ENCODE measurements at regions not wholly inside any gene's neighbourhood (a gene's known extent, or its start where the extent isn't known, plus 50 kb on each side); places are given as distances from the start of the nearest gene placed in this dataset.
"Not testable (repeated sequence)": the region's sequence is repeated elsewhere in the genome, so short reads cannot be mapped to it uniquely, and the experiment has no call there.

- no peak for DNase-seq
Observed at GRCh38 chr21:35749904-35750303, 310.4 kb downstream of the SETD4 start.

GRCh38 chr21:35748678-35749314, 311.5 kb downstream of the SETD4 start:
- no peak for DNase-seq

DNA sequence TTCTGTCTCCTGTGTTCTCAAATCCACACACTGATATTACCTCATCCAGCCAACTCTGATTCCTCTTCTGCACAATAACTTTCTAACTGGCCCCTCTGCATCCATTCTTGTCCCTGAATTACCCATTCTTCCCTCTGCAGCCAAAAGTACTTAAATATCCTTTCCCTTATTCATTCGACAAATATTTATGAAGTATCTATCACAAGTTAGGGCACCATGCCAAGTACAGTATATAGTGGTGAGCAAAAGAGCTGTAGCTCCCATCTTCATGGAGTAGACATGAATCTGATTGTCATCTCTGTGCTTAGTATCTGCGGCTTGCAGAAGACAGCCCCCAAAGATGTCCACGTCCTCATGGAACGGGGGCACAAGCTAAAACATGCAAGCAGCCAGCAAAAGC, 316.8 kb downstream of the SETD4 start:
- no peak for DNase-seq

DNA sequence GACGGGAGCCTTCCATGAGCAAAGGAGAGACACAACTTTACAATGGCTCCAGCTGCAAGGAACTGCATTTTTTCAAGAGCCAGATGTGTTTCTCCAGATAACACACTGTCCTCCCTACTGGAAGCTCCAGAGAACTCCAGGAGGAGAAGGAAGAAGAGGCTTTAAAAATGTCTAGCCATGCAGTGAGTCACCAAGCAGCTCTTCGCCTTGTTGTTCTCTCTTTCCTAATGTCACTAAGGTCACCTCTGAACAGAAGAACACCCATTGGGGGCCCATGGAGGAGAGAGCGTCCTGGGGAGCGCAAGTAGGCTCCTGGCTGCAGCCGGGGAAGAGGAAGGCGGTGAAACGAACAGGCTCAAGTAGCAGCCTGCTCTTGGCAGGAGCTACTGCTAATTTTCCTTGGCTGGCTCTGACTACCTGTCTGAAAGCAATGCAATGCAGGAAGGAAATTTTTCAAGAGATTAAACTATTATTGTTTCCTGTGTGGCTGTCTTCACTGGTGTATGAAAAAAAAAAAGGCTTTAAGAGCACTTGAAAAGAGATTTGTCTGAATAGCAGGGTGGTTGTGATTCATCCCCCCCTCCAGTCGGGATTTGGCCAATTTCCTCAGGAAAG, 321.9 kb downstream of the SETD4 start:
- peak; percentile 8 to 11 for DNase-seq

DNA sequence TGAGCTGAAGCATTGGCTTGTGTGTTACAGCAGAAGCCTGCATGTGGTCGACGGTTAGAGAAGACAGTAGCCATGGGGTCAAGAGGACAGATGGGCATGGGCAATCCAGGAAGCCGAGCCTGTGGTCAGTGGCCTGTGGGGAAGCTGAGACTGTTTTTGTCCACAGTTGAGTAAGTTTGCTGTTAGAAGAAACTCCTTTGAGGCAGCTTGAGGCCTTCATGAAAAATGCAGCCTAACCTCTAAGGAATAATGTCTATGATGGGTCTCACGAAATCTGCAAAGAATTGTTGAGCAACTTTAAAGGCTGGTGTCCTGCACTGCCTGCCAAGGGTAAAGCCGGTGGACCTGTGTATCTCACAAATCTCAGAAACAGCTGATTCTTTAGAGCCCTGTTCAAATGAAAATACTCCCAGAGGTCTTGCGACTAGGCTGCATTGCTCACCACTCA, 322.4 kb downstream of the SETD4 start:
- DNase-seq = no peak

DNA sequence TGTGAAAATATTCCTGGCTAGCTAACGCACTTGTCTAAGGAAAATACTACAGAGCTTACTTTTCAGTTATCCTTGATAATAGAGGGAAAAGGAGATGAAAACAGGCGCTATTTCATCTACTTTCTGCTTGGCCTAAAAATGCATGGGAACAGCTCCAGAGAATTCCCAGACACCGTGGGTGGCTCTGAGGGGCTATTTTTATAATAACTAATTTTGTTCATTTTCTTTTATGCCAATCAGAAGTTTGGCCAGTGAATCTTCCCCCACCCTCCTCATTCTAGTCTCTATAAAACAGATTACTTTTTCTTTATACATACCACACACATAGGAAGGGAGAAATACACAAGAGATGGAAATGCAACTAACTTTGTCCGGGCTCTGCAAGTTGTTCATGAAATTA, 322.9 kb downstream of the SETD4 start:
- no peak for DNase-seq

DNA sequence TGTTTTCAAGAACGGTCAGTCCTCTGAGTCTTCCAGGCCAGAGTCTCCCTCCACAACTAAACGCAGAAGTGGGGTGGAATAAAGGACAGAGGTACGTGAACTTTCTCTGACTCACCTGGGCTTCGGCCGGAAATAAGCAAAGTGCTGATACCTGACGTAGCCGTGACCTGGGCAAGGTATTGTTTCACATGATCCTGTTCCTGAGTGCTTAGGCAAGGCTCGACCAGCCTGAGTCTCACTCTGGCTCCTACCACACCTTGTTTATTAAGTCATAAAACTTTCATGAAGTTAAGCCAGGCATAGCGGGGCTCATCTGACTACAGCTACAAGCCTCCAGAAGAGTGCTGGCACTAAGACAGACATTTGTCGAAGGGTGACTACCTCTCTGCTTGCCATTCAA, 327.5 kb downstream of the SETD4 start:
- DNase-seq = no peak

- DNase-seq = no peak
Observed at GRCh38 chr21:35730325-35730724, 330.0 kb downstream of the SETD4 start.

- no peak for DNase-seq
Observed at GRCh38 chr21:35727830-35728229, 332.5 kb downstream of the SETD4 start.

DNA sequence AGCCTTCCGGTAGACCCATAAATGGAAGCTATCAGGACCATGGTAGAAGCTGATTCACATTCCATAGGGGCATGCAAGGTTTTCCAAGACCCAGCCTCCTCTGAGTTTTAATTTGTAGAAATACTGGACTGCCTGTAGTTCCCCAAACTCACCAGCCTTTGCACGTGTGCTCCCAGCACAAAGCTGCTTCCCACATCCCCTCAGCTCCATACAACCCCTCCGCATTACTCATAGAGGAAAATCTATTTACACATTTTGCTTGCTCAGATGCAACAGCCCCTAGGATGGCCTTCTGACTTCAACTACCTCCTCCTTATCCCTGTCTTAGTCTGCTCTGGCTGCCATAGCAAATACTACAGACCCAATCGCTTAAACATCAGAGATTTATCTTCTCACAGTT, 336.2 kb downstream of the SETD4 start:
- DNase-seq = no peak

DNA sequence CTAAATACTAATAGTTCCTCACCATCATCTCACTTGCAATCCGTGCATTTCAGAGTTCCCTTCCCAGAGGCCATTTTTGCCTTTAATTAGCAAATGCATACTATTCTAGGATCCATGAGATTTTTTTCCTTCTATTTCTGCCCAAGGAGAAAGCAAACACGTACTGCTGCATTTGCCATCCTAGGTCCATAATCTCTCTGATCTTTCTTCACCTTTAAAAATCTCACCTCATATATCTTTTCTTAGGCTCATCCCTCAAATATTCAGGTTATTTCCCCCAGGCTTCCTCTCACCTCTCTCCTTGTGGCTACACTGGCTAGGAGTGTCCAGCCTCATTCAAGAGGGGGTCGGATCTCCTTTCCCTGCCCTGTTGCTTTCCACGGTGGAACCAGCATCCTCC, 338.6 kb downstream of the SETD4 start:
- DNase-seq = no peak

DNA sequence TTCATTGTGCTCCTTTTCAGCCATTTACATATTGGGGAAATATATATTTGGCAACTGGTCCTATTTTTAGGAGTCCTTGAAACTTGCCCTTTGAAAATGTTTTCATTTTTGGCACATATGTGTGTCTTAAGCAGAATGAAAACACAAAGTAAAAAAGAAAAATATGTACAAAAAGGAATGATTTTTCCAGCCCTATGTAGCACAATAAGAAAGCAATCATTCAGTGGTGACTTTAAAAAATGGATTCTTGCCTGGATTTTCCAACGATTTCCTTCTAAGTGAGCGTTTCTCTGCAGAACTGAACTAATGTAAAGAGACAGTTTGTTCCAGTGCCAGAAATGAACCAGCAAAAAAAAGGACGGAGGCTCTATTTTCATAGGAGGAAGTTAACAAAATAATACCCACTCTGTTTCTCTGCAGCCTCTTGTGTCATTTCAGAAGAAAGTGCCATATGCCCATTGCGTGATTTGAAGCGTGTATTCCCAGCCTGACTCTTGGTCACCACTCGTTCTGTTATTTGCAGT, 340.1 kb downstream of the SETD4 start:
- DNase-seq = no peak

DNA sequence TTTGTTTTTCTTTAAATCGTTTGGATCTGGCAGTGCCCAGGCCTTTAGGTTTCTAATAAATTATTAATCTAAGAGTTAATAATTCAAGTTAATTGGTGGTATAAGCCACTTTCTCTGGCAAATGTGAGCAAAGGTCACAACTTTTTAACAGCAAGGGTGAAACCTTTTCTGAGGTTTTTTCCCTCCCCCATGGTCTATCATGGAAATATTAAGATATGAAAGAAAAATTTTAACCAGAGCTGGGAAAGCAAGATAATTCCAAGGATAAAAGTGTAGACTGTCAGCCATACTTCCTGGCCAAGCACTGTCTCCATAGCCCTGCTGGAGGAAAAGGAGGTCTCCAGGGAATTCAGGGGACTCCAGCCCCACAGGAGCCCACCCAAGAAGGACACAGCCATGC, 341.2 kb downstream of the SETD4 start:
- DNase-seq = no peak

GRCh38 chr21:35716876-35717565, 343.3 kb downstream of the SETD4 start:
- DNase-seq = no peak

DNA sequence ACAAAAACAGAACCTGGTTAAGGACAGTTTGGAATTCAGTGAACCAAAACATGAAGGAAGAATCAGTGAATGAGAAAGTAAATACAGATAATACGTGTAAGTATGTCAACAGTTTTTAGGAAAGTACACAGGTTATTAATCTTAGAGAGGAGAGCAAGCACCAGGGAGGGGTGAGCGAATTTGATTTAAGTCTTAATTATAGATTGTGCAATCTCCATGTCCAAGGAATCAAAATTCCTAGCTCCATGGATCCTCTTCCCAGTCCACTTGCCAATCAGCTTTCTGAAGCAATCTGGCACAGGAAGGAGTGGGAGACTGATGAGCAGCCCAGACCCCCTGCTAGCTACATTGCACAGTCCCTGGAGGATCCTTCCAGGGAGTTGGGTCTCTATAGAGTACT, 346.4 kb downstream of the SETD4 start:
- DNase-seq = no peak

GRCh38 chr21:35711661-35712060, 348.7 kb downstream of the SETD4 start:
- no peak for DNase-seq

- no peak for DNase-seq
Observed at GRCh38 chr21:35711213-35711612, 349.1 kb downstream of the SETD4 start.

DNA sequence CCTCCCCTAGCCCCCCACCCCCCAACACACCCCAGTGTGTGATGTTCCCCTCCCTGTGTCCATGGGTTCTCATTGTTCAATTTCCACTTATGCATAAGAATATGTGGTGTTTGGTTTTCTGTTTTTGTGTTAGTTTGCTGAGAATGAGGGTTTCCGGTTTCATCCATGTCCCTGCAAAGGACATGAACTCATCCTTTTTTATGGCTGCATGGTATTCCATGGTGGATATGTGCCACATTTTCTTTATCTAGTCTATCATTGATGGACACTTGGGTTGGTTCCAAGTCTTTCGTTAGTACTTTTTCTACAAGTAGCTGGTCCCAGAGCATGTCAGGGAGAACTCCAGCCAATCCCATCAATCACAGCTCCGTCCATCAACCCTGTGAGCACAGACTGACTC, 350.3 kb downstream of the SETD4 start:
- DNase-seq = not testable (repeated sequence)

GRCh38 chr21:35705888-35706287, 354.4 kb downstream of the SETD4 start:
- no peak for DNase-seq

GRCh38 chr21:35705237-35705887, 355.0 kb downstream of the SETD4 start:
- DNase-seq = no peak

DNA sequence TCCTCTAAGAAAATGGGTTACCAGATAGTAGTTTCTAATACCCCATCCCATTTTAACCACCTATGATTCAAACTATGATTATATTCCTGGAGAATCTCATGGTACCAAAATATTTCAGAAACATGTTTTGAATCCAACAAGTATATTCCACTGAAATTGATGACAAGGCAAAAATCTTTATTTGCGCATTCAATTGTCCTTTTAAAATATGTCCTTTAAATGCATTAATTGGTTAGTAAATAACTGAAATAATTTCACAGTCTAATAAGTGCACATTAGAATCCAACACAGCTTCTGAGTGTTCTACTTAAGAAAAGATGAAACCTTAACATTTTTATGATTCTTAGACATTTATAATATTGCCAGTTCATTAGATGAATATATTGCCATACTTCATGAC, 356.6 kb downstream of the SETD4 start:
- DNase-seq = no peak

GRCh38 chr21:35699361-35699760, 361.0 kb downstream of the SETD4 start:
- no peak for DNase-seq
